H1 (cell line): ENCODE measurements at regions not wholly inside any gene's neighbourhood (a gene's known extent, or its start where the extent isn't known, plus 50 kb on each side); places are given as distances from the start of the nearest gene placed in this dataset.

Source experiments
- KDM1A ChIP-seq: fragments of 200-600, 300-600 bp; sonication (generic); IDR thresholded peaks from 2 replicates; pipeline ENCODE4 v1.7.1; 2016; ENCODE audit warnings: mild to moderate bottlenecking, low read length, borderline replicate concordance
- PHF8 ChIP-seq: fragments of 200-600 bp; sonication (generic); conservative IDR thresholded peaks from 2 replicates; pipeline ENCODE4 v1.7.1; 2012; ENCODE audit warnings: low read depth, mild to moderate bottlenecking, inconsistent platforms, low read length, moderate library complexity
- RAD21 ChIP-seq, 2 experiments: IDR thresholded peaks in 1 of 2; conservative IDR thresholded peaks in 1 of 2; 2 replicates each; pipeline ENCODE4 v1.6.1; 2011; ENCODE audit warnings: low read depth in 2 of 2, low read length in 2 of 2, improper control_type of control experiment in 1 of 2, inconsistent platforms in 1 of 2, mild to moderate bottlenecking in 1 of 2, moderate library complexity in 1 of 2
- SUZ12 ChIP-seq: fragments of 200-600 bp; sonication (generic); IDR thresholded peaks from 2 replicates; pipeline ENCODE4 v1.6.1; 2012; ENCODE audit warnings: mild to moderate bottlenecking, inconsistent platforms, low read length, moderate library complexity, mixed read lengths

DNA sequence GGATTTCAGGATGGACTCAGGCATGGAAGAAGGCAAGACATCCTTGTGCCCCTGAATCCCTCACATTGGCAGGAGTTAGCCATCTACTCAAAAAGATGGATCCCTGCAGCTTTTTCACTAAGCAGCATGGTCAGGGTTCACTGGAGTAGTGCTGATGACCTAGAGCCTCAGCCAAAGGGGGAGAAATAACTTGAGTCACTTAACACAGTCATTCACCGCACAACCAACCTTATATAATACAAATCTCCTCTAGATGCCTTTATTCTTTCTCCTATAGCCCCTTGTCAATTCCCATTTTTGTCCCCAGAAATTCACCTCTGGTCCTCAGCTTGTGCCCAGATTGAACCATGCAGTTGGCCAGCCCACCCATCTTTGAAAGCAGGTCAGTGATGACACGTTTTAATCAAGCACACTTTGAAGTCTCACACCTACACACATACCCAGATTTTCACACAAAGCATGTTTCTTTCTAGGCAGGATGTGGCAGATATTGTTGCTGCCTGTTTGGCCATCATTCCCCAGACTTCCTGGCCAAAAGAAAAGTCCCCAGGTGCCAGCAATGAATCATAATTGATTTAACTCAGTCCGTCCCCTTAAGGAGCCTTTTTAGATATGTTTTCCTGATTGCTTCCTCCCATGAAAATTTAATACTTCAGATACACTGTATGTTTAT is 84.2 kb downstream of the LBH start (continued):
- TF ChIP-seq KDM1A, result no peak
- TF ChIP-seq SUZ12, result no peak
- no peak for TF ChIP-seq RAD21 (IDR thresholded peaks at IDR 0.05 in 1 of 2, conservative IDR thresholded peaks at IDR 0.05 in 1 of 2; ENCODE audit: low read depth in 2 of 2, low read length in 2 of 2)
- no peak for TF ChIP-seq PHF8
- TF ChIP-seq, all 59 proteins: peak for 0
